ENCODE measurements at regions not wholly inside any gene's neighbourhood (a gene's known extent, or its start where the extent isn't known, plus 50 kb on each side); places are given as distances from the start of the nearest gene placed in this dataset.

DNA sequence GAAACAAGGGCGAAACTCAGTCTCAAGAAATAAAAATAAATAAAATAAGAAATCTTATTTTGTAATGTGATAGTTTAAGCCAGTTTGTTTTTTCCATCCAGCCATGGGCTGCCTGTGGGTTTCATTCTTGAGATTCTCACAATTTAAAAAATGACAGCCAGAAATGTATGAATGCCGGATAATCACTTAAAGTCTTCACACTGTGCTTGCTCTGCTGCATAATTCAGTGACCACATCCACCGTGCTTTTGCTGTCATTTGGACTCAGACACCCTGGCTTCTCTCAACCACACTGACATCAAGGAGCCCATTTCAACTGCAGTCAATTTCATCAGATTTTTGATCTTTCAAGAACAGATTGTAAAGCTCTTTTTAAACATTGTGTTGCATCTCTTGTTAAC lies 61.0 kb upstream of the DAPK1 start:
- ChIA-PET CTCF (no interaction called here), POLR2A (no interaction called here), RAD21 (ENCODE audit: low non-redundant PET in 1 of 2, low total read pairs in 2 of 2, uncharacterized antibody in 2 of 2, unreplicated experiment in 2 of 2) (interaction anchor here in 1 of 2 experiments (0.6 kb wide), 1 partner anchor 14 kb away, joined by 3 read pairs; no protein-coding TSS in a partner anchor)
- Histone ChIP-seq H2AFZ (ENCODE audit: low read depth, low read length, poor library complexity, severe bottlenecking) (no peak overlapping the region), H3K4me1 (ENCODE audit: control insufficient read depth in 1 of 2, insufficient read depth in 2 of 2, low read length in 2 of 2) (no peaks in the 10 kb centered on the region), H3K36me3 (ENCODE audit: control insufficient read depth in 1 of 2, insufficient read depth in 2 of 2, low read length in 2 of 2) (no peaks in the 10 kb centered on the region), H3K4me3 (replicated peaks in 1 of 2; ENCODE audit: low read depth in 1 of 2, low read length in 2 of 2) (no peak overlapping the region), H3K9me3 (ENCODE audit: control insufficient read depth in 1 of 2, insufficient read depth in 1 of 2, low read depth in 1 of 2, low read length in 2 of 2) (no peaks in the 10 kb centered on the region), H3K4me2 (ENCODE audit: low read length) (no peak overlapping the region), H3K9ac (ENCODE audit: low read length) (no peak overlapping the region), H3K9me2 (ENCODE audit: insufficient read depth) (no peaks in the 10 kb centered on the region), H3K79me2 (ENCODE audit: insufficient read depth, low read length) (no peaks in the 10 kb centered on the region), H3K27me3 (ENCODE audit: insufficient read depth, low read length) (no peaks in the 10 kb centered on the region), H3K27ac (ENCODE audit: low read depth, low read length) (no peak overlapping the region), H4K20me1 (ENCODE audit: insufficient read depth) (no peaks in the 10 kb centered on the region)
- BruUV-seq (replicated peaks), result no TSS peak
- intact Hi-C loops (cut with micrococcal nuclease), result no loop called here
- no peak for ATAC-seq
- DNase-seq (ENCODE audit: low read depth, low spot score), result no peak
- TF ChIP-seq, protein P1, sequence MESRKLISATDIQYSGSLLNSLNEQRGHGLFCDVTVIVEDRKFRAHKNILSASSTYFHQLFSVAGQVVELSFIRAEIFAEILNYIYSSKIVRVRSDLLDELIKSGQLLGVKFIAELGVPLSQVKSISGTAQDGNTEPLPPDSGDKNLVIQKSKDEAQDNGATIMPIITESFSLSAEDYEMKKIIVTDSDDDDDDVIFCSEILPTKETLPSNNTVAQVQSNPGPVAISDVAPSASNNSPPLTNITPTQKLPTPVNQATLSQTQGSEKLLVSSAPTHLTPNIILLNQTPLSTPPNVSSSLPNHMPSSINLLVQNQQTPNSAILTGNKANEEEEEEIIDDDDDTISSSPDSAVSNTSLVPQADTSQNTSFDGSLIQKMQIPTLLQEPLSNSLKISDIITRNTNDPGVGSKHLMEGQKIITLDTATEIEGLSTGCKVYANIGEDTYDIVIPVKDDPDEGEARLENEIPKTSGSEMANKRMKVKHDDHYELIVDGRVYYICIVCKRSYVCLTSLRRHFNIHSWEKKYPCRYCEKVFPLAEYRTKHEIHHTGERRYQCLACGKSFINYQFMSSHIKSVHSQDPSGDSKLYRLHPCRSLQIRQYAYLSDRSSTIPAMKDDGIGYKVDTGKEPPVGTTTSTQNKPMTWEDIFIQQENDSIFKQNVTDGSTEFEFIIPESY (IDR thresholded peaks at IDR 0.05; ENCODE audit: extremely low read depth, insufficient replicate concordance, low read length), result no peak
- TF ChIP-seq, protein P2, sequence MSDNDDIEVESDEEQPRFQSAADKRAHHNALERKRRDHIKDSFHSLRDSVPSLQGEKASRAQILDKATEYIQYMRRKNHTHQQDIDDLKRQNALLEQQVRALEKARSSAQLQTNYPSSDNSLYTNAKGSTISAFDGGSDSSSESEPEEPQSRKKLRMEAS (IDR thresholded peaks at IDR 0.05), result no peak
- TF ChIP-seq EZH2 (IDR thresholded peaks at IDR 0.05) (no peak), CBX3 (IDR thresholded peaks at IDR 0.05; ENCODE audit: low read depth) (no peak), JUND (IDR thresholded peaks at IDR 0.05) (no peak), CEBPB (IDR thresholded peaks at IDR 0.05; ENCODE audit: low read depth) (no peak), SP1 (IDR thresholded peaks at IDR 0.05; ENCODE audit: low read depth) (no peak), ELF1 (IDR thresholded peaks at IDR 0.05; ENCODE audit: borderline replicate concordance, low read depth) (no peak), ZFX (IDR thresholded peaks at IDR 0.05) (no peak), FOSL1 (IDR thresholded peaks at IDR 0.05; ENCODE audit: low read depth) (no peak), ZNF274 (IDR thresholded peaks at IDR 0.05; ENCODE audit: low read depth, low read length) (no peak), POLR2AphosphoS5 (IDR thresholded peaks at IDR 0.05; ENCODE audit: low read depth, low read length) (no peak)
- TF ChIP-seq, protein P3, sequence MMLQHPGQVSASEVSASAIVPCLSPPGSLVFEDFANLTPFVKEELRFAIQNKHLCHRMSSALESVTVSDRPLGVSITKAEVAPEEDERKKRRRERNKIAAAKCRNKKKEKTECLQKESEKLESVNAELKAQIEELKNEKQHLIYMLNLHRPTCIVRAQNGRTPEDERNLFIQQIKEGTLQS (IDR thresholded peaks at IDR 0.05), result no peak
- TF ChIP-seq, protein P4, sequence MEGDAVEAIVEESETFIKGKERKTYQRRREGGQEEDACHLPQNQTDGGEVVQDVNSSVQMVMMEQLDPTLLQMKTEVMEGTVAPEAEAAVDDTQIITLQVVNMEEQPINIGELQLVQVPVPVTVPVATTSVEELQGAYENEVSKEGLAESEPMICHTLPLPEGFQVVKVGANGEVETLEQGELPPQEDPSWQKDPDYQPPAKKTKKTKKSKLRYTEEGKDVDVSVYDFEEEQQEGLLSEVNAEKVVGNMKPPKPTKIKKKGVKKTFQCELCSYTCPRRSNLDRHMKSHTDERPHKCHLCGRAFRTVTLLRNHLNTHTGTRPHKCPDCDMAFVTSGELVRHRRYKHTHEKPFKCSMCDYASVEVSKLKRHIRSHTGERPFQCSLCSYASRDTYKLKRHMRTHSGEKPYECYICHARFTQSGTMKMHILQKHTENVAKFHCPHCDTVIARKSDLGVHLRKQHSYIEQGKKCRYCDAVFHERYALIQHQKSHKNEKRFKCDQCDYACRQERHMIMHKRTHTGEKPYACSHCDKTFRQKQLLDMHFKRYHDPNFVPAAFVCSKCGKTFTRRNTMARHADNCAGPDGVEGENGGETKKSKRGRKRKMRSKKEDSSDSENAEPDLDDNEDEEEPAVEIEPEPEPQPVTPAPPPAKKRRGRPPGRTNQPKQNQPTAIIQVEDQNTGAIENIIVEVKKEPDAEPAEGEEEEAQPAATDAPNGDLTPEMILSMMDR (IDR thresholded peaks at IDR 0.05 in 2 of 3, conservative IDR thresholded peaks at IDR 0.05 in 1 of 3; ENCODE audit: borderline replicate concordance in 1 of 3, insufficient read depth in 1 of 3, low read depth in 2 of 3, low read length in 2 of 3), result no peak

Measured in HCT116 (cell line).